GM12873 (cell line): ENCODE measurements at regions not wholly inside any gene's neighbourhood (a gene's known extent, or its start where the extent isn't known, plus 50 kb on each side); places are given as distances from the start of the nearest gene placed in this dataset.

ENCODE experiments used
- TF ChIP-seq, protein P1 (sequence below): IDR thresholded peaks from 2 replicates; pipeline ENCODE4 v1.5.1; 2012; ENCODE audit warnings: low read depth, mild to moderate bottlenecking, moderate library complexity, low read length, control low read depth; ENCODE audit not compliant: insufficient read depth; ENCODE audit errors: missing control alignments

DNA sequence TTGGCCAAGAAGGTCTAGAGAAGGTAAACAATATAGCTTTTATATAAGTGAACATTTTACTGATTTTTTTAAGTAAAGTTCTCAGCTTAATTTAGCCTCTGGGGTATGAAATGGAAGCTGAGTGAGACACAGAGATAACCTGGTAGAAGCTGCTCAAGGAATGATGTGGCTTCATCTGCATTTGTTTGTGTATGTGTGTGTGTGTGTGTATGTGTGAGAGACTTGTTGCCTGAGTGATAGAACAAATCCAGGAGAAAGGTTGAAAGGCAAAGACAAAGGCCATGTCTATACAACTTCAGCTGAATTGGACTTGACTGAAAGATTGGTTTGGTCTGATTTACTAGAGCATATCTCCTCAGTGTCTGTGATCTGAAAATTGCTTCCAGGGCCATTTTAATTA, 63.6 kb downstream of the PCDH7 start:
- TF ChIP-seq, protein P1, sequence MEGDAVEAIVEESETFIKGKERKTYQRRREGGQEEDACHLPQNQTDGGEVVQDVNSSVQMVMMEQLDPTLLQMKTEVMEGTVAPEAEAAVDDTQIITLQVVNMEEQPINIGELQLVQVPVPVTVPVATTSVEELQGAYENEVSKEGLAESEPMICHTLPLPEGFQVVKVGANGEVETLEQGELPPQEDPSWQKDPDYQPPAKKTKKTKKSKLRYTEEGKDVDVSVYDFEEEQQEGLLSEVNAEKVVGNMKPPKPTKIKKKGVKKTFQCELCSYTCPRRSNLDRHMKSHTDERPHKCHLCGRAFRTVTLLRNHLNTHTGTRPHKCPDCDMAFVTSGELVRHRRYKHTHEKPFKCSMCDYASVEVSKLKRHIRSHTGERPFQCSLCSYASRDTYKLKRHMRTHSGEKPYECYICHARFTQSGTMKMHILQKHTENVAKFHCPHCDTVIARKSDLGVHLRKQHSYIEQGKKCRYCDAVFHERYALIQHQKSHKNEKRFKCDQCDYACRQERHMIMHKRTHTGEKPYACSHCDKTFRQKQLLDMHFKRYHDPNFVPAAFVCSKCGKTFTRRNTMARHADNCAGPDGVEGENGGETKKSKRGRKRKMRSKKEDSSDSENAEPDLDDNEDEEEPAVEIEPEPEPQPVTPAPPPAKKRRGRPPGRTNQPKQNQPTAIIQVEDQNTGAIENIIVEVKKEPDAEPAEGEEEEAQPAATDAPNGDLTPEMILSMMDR, result no peak

DNA sequence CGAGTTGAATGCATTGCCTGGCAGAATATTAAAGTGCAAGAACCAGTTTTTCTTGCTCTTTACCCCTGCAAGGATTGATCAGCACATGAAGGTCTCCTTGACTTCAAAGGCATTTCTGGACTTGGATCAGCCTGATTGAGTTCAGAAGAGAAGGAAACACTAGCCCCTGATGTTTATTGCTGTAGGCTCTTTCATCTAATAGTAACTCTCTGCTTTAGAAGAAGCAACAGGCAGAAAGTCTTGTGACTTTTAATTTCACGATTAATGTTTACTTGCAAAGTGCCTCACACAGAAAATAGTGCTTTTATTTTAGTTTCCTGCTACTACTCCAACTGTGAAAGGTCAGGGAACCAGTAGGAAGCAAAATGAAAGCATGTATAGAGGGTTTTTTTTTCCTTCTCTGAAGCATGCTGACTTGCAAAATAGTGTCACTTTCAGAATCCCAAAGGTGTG, 69.1 kb downstream of the PCDH7 start:
- TF ChIP-seq, protein P1, result no peak

DNA sequence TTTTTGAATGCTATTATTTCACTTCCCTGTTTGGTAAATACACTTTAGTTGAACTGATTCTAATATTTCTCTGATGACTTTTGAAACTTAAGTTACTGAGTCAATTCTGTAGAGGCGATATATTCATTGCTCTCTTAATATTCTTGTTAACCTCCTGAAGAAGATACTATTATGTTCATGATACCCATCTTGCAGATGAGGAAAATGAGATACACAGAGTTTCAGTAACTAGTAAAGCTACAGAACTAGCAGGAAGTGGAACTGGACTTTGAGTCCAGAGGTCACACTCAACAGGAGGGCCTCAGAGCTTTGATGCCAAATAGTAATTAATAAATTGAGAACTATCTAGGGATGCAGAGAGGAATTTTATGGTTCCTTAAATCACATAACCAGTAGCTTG, 70.0 kb downstream of the PCDH7 start:
- TF ChIP-seq, protein P1, result no peak

GRCh38 chr4:30790998-30791397, 70.8 kb downstream of the PCDH7 start:
- TF ChIP-seq, protein P1, result no peak

GRCh38 chr4:30792601-30793000, 72.4 kb downstream of the PCDH7 start:
- TF ChIP-seq, protein P1, result no peak

DNA sequence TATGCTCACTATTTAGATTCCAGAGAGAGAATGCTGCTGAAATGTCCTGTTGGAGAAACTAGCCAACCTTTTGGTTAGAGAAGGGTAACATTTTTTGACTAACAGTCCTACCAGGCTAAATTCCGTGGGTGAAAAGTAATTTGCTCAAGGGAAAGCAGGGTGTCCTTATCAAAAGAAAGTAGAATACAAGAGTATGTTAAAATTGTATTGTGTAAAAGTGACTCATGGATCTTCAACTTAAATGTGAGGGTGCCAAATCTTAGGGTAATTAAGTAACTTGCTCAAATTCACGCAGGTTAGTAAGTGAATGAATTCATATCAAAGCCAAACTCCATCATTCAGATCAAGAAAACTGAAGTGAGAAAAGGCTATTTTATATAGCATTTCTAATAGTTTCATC, 81.7 kb downstream of the PCDH7 start:
- TF ChIP-seq, protein P1, result no peak

- TF ChIP-seq, protein P1, result no peak
These were observed 82.6 kb downstream of the PCDH7 start for GRCh38 chr4:30802622-30803323.
